ENCODE measurements at regions not wholly inside any gene's neighbourhood (a gene's known extent, or its start where the extent isn't known, plus 50 kb on each side); places are given as distances from the start of the nearest gene placed in this dataset.

GRCh38 chrX:34299451-34299967, 167.4 kb upstream of the FAM47A start:
- no peaks in the 10 kb centered on the region for H3K27me3 Mint-ChIP-seq (ENCODE audit: unreplicated experiment)
- TF ChIP-seq CTCF (IDR thresholded peaks at IDR 0.05; ENCODE audit: unreplicated experiment), result no peak
- no peaks in the 10 kb centered on the region for H3K36me3 Mint-ChIP-seq (ENCODE audit: low read depth, unreplicated experiment)
- DNase-seq (ENCODE audit: low spot score), result no peak
- H3K4me3 Mint-ChIP-seq (ENCODE audit: unreplicated experiment), result no peak overlapping the region
- H3K9me3 Mint-ChIP-seq (ENCODE audit: unreplicated experiment), result no peaks in the 10 kb centered on the region
- peaks cover 3% of the 10 kb centered on the region for H3K4me1 Mint-ChIP-seq (ENCODE audit: unreplicated experiment)
- H3K27ac Mint-ChIP-seq (ENCODE audit: unreplicated experiment), result no peak overlapping the region

- Mint-ChIP-seq H3K27me3 (ENCODE audit: unreplicated experiment) (no peaks in the 10 kb centered on the region), H3K36me3 (ENCODE audit: low read depth, unreplicated experiment) (peaks cover 6% of the 10 kb centered on the region), H3K9me3 (ENCODE audit: unreplicated experiment) (peaks cover 4% of the 10 kb centered on the region), H3K4me1 (ENCODE audit: unreplicated experiment) (peaks cover 3% of the 10 kb centered on the region), H3K4me3 (ENCODE audit: unreplicated experiment) (no peak overlapping the region), H3K27ac (ENCODE audit: unreplicated experiment) (no peak overlapping the region)
- TF ChIP-seq CTCF (IDR thresholded peaks at IDR 0.05; ENCODE audit: unreplicated experiment), result no peak
- DNase-seq (ENCODE audit: low spot score), result no peak
Observed at GRCh38 chrX:34294665-34295064, 162.6 kb upstream of the FAM47A start.

- H3K9me3 Mint-ChIP-seq (ENCODE audit: unreplicated experiment), result no peaks in the 10 kb centered on the region
- H3K36me3 Mint-ChIP-seq (ENCODE audit: low read depth, unreplicated experiment), result no peaks in the 10 kb centered on the region
- H3K27ac Mint-ChIP-seq (ENCODE audit: unreplicated experiment), result no peak overlapping the region
- H3K4me3 Mint-ChIP-seq (ENCODE audit: unreplicated experiment), result no peak overlapping the region
- H3K4me1 Mint-ChIP-seq (ENCODE audit: unreplicated experiment), result peaks cover 8% of the 10 kb centered on the region
- no peak for TF ChIP-seq CTCF (IDR thresholded peaks at IDR 0.05; ENCODE audit: unreplicated experiment)
- H3K27me3 Mint-ChIP-seq (ENCODE audit: unreplicated experiment), result no peaks in the 10 kb centered on the region
- no peak for DNase-seq (ENCODE audit: low spot score)
Observed at GRCh38 chrX:34288782-34289181, 156.7 kb upstream of the FAM47A start.

GRCh38 chrX:34279866-34280560, 147.9 kb upstream of the FAM47A start:
- no peaks in the 10 kb centered on the region for H3K4me1 Mint-ChIP-seq (ENCODE audit: unreplicated experiment)
- H3K27me3 Mint-ChIP-seq (ENCODE audit: unreplicated experiment), result no peaks in the 10 kb centered on the region
- H3K27ac Mint-ChIP-seq (ENCODE audit: unreplicated experiment), result no peak overlapping the region
- H3K36me3 Mint-ChIP-seq (ENCODE audit: low read depth, unreplicated experiment), result no peaks in the 10 kb centered on the region
- no peak for TF ChIP-seq CTCF (IDR thresholded peaks at IDR 0.05; ENCODE audit: unreplicated experiment)
- H3K9me3 Mint-ChIP-seq (ENCODE audit: unreplicated experiment), result no peaks in the 10 kb centered on the region
- DNase-seq (ENCODE audit: low spot score), result no peak
- no peak overlapping the region for H3K4me3 Mint-ChIP-seq (ENCODE audit: unreplicated experiment)

- Mint-ChIP-seq H3K4me3 (ENCODE audit: unreplicated experiment) (no peak overlapping the region), H3K27ac (ENCODE audit: unreplicated experiment) (no peak overlapping the region), H3K36me3 (ENCODE audit: low read depth, unreplicated experiment) (no peaks in the 10 kb centered on the region), H3K9me3 (ENCODE audit: unreplicated experiment) (no peaks in the 10 kb centered on the region), H3K4me1 (ENCODE audit: unreplicated experiment) (peaks cover 4% of the 10 kb centered on the region), H3K27me3 (ENCODE audit: unreplicated experiment) (no peaks in the 10 kb centered on the region)
- peak; percentile 2 for DNase-seq (ENCODE audit: low spot score)
- no peak for TF ChIP-seq CTCF (IDR thresholded peaks at IDR 0.05; ENCODE audit: unreplicated experiment)
Observed at GRCh38 chrX:34275699-34276098, 143.6 kb upstream of the FAM47A start.

All from endothelial cell (in vitro differentiated cells).